ENCODE measurements at regions not wholly inside any gene's neighbourhood (a gene's known extent, or its start where the extent isn't known, plus 50 kb on each side); places are given as distances from the start of the nearest gene placed in this dataset.
"Not testable (repeated sequence)": the region's sequence is repeated elsewhere in the genome, so short reads cannot be mapped to it uniquely, and the experiment has no call there.

DNA sequence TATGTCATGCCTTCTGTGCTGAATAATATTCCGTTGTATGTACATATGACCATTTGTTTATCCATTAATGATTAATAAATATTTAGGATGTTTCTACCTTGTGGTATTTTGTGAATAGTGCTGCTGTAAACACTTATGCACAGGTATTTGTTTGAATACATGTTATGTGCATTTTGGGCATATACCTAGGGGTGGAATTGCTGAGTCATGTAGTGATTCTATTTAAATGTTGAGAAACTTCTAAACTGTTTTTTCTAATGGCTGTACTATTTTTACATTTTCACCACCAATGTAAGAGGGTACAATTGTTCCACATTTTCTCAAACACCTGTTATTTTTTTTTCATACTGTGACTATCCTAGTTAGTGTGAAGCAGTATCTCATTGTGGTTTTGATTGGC is 1318.6 kb downstream of the TECRL start:
- no peak for DNase-seq (ENCODE audit: low read depth in 2 of 2, low spot score in 1 of 2)

DNA sequence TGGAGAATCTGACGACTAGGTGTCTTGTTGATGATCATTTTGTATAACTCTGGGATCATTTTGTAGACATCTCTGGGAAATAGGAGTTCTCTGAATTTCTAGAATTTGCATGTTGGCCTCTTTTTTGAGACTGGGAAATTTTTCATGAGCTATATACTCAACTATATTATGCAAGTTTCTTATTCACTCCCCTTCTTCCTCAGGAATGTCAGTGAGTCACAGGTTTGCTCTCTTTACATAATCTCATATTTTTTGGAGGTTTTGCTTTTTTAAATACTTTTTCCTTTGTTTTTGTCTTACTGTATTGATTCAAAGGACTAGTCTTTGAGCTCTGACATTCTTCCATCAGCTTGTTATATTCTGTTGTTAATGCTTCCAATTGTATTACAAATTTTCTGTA is 1324.2 kb downstream of the TECRL start:
- DNase-seq (ENCODE audit: low read depth in 2 of 2, low spot score in 1 of 2) = no peak

DNA sequence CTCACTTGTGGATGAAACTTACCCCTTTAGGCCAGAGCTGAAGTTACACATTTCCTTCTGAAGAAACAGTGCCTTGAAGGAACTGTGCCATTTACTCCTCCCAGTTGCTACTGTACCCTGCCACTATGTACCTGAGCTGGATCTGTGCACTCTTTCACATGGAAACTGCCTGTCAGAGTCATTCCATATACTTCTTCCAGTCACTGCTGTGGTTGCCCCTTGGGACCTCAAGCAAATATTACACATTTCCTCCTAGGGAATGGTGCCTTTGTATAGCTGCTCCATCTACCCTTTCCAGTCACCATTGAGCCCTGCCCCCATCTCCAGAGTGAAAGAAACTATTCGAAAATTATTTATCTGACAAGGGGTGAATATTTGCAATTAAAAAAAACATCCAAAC is 1328.3 kb downstream of the TECRL start:
- DNase-seq (ENCODE audit: low read depth in 2 of 2, low spot score in 1 of 2) = no peak

DNA sequence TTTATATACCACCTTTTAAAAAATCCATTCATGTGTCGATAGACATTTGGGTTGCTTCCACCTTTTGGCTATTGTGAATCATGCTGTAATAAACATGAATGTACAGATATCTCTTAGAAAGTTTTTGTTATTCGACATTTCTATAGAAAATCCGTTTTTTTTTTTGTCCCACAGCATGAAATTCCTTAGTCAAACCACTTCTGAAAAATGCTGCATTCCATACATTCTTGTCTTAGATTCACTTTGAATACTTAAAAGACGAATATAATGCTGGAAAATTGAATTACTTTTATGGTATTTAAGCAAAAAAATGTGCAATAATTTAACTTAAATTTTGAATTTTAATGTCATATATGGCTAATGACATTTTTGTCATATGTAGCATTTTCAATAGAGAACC is 1345.5 kb downstream of the TECRL start:
- no peak for DNase-seq (ENCODE audit: low read depth in 2 of 2, low spot score in 1 of 2)

DNA sequence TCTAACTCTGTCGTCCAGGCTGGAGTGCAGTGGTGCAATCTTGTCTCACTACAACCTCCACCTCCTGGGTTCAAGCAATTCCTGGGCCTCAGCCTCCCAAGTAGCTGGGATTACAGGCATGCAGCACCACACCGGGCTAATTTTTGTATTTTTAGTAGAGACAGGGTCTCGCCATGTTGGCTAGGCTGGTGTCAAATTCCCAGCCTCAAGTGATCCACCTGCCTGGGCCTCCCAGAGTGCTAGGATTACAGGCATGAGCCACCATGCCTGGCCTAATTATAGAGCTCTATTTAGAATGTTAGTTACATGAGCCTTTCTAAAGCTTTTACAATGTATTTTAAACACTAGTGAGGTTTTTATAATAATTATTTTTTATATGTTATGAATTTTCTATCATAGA is 1346.4 kb downstream of the TECRL start:
- not testable (repeated sequence) for DNase-seq (ENCODE audit: low read depth in 2 of 2, low spot score in 1 of 2)

DNA sequence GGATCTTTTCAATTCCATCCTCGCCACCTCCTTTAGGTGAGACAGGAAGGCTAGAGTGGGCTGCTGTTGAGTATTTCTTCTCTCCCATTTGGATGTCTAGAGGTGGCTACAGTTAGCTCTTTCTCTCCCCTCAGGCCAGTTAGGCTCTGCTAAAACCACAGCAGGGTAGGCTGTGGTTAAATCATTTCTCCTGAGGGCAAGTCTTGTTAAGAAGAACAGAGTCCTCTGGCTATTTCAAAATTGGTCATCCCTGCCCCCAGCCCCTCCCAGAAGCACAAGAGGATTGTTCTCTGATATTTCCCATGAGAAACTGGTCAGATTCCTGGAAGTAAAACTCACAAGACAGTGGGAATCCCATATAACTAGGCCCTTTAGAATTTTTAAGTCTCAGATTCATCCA is 1359.5 kb downstream of the TECRL start:
- DNase-seq (ENCODE audit: low read depth in 2 of 2, low spot score in 1 of 2) = no peak

DNA sequence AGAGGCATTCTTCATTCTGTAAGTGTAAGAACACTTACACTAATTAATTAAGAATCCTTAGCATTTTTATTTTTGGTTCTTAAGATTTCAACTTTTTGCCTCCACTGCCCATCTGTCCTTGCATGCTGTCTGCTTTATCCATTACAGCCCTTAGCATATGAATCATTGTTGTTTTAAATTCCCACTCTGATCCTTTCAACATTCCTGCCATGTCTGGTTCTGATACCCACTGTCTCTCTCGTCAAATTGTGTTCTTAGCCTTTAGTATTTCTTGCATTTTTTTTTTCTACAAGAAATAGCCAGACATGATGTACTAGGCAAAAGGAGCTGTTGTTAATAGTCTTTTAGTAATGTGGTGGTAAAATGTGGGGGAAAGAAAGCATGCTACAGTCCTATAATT is 1360.0 kb downstream of the TECRL start:
- no peak for DNase-seq (ENCODE audit: low read depth in 2 of 2, low spot score in 1 of 2)

DNA sequence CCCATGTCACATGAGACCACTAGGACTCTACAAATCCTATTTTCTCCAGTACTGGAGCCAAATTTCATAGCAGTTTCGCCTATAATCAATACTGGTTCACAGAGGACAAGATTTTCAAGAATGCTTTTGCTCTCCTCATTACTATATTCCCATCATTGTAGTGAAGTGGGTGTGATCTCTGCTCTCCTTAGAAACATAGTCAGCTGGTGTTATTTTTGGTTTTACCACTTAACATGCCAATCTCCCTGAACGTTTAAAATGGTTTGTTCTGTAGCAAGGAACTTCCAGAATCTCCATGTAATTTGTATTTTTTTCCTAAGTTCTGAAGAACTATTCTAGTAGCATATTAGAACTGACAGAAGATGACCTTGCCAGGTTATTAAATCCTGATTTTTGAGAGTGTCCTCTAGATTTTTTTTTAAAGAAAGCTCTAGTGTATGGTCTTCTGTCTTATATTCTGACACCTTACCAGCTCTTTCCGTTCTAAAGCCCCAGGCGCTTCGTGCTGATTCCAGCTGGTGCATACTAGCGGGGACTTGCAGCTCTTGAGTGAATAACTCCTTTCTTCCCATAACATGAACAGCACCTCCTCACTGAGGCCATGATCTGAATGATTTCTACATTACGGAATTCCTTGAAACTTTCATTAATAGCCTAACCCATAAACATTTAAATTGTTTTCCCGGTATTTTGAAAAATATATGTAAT is 1372.9 kb downstream of the TECRL start:
- DNase-seq (ENCODE audit: low read depth in 2 of 2, low spot score in 1 of 2) = no peak

DNA sequence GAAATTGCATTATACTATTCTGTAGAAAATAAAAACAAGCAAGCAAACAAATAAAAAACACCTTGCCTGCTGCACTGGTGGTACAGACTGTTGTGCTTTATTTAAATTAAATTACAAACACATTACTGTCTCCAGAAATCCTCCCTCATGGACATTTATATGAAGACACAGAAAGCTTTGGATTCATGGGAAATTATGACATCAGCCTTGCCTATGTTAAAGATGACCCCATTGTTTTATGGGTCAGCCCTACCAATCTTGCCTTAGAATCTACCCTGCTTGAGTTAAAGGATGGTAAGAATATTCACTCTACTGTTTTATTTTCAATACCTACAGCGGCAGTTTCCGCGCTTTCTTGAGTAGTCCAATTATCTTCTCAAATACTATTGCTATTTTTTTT is 1379.9 kb downstream of the TECRL start:
- DNase-seq (ENCODE audit: low read depth in 2 of 2, low spot score in 1 of 2) = no peak

DNA sequence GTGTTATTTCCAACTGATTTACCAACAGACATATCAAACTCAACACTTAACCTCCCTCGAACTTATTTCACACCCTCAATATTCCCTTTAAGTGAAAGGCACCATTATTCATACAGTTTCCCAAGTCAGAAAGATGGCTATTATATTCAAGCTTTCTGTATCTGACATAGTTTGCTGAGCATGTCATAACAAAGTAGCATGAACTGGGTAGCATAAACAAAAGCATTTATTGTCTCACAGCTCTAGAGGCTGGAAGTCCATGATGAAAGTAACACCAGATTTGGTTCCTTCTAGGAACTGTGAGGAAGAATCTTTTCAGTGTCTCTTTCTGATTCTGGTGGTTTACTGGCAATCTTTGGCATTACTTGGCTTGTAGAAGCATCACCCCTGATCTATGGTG is 1388.6 kb downstream of the TECRL start:
- DNase-seq (ENCODE audit: low read depth in 2 of 2, low spot score in 1 of 2) = no peak

DNA sequence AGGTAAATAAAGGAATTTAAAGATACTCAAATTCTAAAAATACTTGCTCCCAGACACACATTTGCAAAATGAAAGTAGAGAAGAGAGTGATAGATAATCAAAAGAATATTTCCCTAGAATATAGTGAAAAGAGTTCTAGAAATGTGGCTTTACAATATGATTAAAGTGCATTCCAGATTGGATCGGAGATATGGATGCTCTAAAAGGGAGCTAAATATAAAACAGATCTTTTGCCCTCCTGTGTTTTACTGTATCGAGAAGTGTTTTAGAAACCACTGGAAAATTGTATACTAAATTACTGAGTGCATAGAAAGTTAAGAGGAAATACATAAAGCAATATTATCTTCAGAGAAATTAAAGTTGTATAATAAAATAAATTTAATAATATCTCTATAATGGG is 1392.0 kb downstream of the TECRL start:
- no peak for DNase-seq (ENCODE audit: low read depth in 2 of 2, low spot score in 1 of 2)

DNA sequence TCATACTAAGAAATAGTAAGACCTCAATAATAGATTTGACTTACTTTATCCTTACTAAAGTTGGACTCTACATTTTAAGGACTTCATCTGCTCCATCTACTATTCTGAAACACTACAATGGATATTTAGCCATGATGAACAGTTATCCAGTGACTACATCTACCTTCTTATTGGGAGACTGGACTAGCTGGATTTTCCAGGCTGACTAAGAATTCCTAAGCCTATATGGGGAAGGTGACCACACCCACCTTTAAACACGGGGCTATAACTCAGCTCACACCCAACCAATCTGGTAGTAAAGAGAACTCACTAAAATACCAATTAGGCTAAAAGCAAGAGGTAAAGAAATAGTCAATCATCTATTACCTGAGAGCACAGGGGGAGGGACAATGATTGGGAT is 1438.4 kb downstream of the TECRL start:
- no peak for DNase-seq (ENCODE audit: low read depth in 2 of 2, low spot score in 1 of 2)

DNA sequence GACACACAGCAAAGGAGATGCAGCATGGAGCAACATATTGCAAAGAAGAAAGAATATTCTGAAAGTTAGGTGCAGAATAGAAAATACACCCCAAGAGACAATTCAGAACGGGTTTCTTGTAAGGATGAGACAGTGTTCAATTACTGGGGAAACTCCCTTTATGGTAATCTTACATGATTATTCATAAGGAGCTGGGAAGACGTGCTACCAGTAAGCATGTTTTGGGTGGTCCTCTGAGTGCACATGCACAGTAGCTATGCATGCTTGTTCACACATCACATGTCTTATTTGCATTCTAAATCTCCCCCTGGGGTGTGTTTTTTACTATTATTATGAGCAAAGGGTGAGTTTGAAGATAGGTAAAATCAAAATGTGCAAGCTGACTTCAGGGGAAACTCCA is 1448.8 kb downstream of the TECRL start:
- DNase-seq (ENCODE audit: low read depth in 2 of 2, low spot score in 1 of 2) = no peak

DNA sequence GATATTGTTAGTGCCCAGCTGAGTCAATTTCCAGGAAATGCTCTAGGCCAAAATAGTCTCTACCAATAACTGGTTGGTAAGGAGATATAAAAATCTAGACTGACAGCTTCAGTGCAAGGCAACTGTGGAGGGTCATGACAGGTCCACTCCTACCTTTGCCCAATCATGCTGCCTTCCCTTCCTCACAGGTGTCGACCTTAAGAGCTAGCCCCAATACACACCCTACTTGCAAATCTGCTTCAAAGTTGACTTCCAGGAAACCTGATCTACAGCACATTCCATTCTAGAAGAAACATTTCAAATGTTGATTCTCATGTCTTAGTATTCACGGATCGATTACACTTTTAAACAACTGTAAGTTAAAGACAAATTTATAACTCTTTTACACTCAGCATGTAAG is 1455.5 kb downstream of the TECRL start:
- DNase-seq (ENCODE audit: low read depth in 2 of 2, low spot score in 1 of 2) = no peak

DNA sequence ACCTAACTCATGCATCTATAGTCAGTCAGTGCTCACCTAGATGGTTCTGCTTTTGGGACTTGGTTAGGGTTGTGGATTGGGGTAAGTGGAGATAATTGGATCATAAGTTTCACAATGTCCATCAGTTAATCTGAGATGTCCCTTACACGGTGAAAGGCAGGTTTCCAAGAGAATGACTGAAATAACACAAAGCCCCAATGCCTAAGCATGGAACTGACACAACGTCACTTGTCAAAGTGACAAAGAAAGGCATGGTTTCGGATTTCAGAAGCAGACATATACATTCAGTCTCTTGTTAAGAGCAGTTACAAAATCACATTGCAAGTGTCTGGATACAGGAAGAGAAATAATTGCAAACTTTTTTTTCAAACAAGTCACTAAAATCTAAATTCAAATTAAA is 1456.9 kb downstream of the TECRL start:
- DNase-seq (ENCODE audit: low read depth in 2 of 2, low spot score in 1 of 2) = no peak

DNA sequence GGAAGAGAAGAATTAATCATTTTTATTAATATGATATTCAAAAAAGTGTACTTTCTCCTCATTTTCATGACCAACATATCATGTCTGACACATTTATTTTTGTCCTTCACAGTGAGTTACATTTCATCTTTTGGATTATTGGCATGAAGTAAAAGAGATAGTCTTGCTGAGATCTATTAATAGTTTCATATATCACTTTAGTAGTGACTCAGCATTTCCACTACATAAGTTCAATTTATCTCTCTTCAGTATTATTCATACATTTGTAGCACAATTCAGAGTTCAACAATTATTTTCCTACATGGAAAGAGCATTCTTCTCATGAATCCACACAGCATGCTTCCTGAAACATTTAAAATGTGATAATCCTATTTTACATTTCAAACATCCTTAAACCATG is 1461.1 kb downstream of the TECRL start:
- DNase-seq (ENCODE audit: low read depth in 2 of 2, low spot score in 1 of 2) = no peak

DNA sequence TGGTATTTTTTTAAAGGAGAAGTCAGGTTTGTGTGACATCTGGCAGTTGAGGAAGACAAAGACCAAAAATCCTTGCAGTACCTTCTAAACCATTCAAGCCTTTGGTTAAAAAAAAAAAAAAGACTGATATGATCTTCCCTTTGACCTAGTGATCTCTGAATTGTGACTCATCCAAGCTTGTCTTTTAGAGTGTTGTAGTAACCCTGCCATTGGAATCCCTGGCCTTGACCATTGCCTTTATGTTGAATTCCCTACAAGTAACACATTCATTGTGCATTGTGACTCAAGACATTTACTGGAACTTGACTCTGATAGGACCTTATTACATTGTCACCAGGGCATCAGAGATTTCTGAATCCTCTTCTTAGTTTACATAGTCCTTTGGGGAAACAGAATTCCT is 1469.0 kb downstream of the TECRL start:
- no peak for DNase-seq (ENCODE audit: low read depth in 2 of 2, low spot score in 1 of 2)

DNA sequence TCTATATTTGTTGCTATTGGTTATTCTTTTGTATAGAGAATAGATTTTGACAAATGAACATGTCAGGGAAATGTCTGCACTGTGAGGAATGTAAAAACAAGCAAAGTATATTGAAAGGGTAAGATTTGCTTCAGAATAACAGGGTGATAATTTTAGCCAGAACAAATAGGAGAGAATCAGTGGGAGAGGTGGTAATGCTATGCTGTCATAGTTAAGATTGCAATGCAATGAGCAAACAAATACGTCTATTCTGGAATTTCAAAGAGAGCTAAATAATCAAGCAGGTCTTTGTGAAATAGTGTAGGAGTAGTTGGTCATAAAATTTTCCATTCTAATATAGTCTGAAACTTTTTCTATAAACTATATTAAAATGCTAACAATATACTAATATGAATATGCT is 1478.4 kb downstream of the TECRL start:
- DNase-seq (ENCODE audit: low read depth in 2 of 2, low spot score in 1 of 2) = no peak

DNA sequence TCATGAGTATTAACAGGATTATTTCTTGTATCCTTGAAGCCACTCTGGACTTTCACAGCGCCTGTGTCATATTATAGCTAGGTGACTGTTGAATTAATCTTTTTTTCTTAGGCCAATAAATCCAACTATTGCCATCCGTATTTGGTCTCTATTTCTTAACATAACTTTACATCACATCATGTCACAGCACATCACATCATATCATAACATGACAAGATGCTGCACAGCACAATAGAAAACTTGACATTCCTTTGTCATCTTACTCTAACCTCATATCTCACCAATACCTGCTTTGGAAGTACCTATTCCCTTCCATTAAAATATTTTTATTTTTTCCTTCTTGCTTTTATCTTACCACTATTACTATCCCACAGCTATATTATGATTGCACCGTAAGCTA is 1480.8 kb downstream of the TECRL start:
- no peak for DNase-seq (ENCODE audit: low read depth in 2 of 2, low spot score in 1 of 2)

DNA sequence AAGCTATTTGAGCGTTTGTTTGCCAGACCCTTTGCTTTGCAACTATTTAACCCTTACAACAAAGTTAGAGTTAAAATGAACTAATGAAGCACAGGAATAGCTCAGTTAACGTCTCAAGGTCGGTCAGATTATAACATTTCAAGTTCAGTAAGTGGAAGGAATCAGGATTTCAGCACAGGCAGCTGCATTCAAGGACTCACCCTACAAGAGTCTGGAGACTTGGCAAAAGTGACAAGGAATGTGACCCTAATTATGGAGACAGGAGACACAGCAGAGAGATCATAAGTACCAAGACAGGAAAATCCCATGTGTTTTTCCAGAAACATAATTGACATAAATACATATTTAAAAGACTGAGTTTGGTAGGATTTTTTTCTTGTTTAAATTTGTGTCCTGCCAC is 1481.7 kb downstream of the TECRL start:
- DNase-seq (ENCODE audit: low read depth in 2 of 2, low spot score in 1 of 2) = no peak

DNA sequence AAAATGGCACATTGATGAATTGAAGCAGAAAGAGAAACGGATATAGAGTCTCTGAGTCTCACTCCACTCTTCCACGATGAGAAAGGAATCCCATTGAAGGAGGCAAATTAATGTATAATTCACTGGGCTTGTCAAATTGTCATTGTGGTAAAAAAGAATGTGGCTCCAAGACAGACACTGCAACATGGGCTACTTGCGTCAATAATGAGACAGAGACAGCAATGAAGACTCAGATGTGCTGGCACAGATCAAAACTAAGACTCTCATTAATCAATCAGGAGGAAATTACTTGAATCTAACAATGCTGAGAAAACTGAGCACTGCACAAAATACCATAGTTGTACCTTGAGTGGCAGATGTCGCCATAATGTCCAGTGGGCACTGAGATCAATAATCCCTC is 1485.5 kb downstream of the TECRL start:
- no peak for DNase-seq (ENCODE audit: low read depth in 2 of 2, low spot score in 1 of 2)

DNA sequence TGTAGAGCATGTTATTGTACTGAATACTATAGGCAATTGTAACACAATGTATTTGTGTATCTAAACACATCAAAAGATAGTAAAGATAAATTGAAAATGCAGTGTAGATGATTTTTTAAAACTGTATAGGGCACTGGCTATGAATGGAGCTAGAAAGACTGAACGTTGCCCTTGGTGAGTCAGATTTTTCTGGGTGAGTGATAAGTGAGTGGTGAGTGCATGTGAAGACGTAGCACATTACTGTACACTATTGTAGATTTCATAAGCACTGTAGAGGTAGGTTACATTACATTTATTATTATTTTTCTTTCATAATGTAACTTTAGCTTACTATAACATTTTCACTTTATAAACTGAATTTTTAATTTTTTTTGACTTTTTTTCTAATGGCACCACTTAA is 1491.6 kb downstream of the TECRL start:
- no peak for DNase-seq (ENCODE audit: low read depth in 2 of 2, low spot score in 1 of 2)

DNA sequence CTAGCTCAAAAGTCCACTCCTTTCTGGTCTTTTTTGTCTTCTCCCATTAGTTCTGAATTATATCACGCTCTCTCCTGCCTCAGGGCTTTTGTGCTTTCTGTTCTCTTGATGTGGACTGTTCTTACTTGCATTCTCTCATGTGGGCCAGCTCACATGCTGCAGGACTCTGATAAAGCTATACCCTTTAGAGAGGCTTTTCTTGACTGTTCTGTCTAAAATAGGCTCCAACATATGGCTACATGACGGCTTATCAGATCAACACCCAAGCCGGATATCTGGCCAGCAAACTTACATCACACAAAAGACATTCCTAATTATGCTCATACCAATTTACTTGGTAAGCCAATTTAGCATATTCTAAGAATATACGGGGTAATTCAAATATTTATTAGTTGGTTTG is 1494.5 kb downstream of the TECRL start:
- DNase-seq (ENCODE audit: low read depth in 2 of 2, low spot score in 1 of 2) = no peak

DNA sequence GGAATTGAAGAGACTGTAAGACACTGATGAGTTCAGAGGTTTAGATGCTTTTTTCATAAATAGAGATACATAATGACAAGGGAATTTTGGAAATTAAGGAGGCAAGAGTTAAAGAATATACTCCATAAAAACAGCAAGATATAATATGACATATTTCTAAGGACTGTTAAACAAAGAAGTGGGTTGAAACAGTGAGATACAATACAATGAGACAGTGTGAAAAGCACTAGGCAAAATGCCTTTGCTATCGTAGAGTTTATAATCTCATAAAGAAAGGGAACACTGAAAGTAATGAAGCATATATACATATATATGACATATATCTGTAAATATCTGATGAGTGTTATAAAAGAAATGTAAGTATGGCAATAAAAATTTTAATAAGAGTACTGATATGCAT is 1496.2 kb downstream of the TECRL start:
- no peak for DNase-seq (ENCODE audit: low read depth in 2 of 2, low spot score in 1 of 2)

Data from stimulated activated CD8-positive, alpha-beta memory T cell treated with anti-CD3 and anti-CD28 coated beads, Interleukin-4, amount 100 ng/mL, for 1 hour (primary cell).